ENCODE measurements at regions not wholly inside any gene's neighbourhood (a gene's known extent, or its start where the extent isn't known, plus 50 kb on each side); places are given as distances from the start of the nearest gene placed in this dataset.

DNA sequence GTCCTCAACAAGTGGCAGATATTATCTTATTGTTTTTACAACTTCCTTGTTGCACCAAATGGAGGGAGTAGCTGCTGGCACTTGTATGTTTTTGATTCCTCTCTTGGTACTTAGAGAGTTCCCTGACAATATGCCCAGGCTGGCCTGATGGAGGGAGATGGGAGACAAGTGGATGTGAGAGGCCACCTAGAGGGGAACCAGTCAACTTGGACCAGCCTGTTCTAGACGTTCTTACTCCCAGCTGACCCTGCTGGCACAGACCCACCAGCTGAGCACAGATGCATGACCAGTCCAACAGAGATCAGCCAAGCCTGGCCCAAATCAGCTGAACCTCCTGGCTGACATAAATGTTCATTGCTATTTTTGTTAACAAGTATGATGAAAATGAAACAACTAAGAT, 60.9 kb upstream of the GDNF start:
- DNase-seq = no peak

DNA sequence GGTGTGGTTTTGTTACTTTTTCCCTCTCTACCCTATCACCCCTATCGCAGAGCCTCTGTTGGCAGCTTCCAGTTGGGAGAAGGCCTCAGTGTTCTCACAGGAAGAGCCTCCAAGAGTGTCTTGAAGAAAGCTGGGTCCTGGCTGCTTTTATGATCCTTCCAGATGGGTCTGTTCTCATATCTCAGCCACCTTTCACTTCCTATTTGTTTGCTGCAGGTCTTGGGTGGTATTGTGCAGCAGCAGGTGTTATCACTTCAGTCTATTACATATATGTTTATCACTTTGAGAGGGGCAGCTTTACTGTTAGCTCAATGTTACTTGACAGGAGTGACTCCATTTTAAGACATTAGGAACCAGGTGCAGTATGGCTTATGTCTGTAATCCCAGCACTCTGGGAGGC, 59.2 kb upstream of the GDNF start:
- no peak for DNase-seq

DNA sequence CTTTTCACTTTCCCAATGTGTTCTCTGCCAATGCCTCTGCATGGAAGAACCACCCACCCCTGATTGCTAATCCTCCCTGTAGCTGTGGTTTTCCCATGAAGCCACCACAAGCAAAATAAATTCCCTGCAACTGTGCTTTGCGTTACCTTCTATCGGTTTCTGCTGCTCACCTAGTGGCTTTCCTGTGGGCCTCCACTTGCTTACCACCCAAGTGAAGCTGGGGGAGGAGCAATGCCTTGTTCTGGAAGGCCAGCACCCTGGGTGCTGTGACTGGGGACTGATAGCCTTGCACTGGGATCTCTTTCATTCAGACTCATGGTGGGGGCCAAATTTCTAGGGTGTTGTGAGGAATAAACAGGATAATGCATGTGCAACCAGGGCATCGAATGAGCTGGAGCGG, 56.3 kb upstream of the GDNF start:
- DNase-seq = no peak

DNA sequence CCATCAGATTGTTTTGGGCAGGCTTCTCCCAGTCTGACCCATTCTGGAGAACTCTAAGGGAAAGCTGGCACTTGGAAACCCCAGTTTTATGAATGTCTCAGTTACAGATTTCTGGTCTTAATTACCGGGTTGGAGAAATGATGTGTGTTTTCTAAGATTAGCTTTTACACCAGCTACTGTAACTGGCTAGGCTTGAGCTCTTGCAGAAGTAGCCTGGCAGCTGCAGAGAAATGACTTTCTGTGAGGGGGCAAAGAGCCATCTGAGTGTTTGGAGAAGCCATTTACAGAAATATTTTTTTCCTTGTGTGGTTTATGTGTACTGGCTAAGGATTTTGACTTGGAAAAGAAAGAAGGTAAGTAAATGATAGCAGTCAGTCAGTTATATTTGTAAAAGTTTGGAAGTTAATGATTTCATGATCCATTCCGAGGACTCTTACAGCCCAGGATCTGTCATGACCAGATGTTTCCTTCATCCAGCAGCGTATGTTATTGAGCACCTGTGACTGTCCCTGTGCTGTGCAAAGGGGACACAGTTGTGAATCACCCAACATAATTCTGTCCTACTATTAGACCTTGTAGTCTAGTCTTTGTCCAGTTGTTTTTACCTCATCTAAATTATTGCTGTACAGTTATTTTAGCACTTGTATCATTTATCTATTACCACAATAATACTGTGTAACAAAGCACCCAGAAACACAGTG, 53.7 kb upstream of the GDNF start:
- no peak for DNase-seq

DNA sequence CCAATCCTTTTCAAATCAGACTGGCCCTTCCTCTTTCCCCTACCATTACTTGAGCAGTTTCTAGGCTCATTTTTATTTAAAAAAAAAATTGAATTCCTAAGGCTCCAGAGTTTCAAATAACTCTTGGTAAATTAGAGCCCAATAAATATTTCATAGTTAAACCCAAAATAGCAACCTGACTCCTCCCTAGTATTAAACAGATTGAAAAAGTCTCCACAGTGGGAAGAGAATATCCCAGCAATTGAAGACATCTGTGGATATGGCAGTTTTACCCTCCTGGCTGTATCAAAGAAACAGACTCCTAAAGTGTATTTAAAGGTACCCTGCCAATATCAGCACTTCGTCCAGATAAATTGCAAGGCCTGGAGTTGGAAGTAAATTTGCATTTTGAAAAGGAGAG, 52.7 kb upstream of the GDNF start:
- no peak for DNase-seq

DNA sequence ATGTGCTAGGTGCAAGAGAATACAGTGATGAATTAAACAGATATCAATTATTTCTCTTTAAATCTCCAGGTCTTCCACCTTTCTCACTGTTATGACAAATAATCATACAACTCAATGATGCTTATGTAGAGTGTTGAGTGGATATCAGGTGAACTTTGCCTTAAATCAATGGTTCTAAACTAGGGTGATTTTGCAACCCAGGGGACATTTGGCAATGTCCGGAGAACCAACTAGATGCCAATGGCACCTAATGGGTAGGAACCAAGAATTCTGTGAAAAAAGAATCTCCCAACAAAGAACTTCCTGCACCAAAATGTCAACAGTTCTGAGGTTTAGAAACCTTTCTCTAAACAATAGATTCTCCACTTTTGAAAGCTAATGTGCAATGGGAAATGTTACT, 52.0 kb upstream of the GDNF start:
- DNase-seq = no peak

DNA sequence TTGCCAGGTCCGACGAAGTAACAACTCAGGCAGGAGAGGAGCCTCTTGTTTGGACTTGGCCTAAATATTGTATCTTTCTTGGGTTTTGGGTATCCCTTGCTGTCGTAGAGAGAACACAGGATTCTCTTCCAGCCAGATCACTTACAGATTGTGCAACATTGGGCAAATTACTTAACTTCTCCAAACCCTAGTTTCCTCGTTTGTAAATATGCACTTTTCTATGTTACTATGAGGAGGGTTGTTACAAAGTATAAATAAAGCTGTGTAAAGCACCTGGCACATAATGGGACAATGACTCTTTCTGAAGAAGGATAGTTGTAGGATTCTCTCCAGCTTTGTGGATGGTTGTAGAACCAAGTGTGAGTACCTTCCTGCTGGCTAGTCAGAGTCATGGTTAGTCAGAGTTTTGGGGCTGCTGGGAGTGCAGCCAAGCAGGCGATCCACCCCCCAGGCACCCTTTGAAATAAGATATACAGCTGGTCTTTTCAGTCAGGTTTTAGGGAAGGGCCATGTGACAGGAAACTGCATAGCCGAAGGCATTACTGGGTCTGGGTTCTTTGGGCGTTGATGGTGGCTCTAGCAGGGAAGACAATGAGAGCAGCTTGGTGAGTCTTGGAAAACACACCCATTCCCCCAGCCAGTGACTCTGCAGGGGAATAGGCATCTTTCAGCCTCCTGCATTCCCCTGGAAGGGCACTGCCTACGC, 49.9 kb upstream of the GDNF start:
- no peak for DNase-seq

Measured in activated CD4-positive, alpha-beta T cell treated with anti-CD3 and anti-CD28 coated beads, Interleukin-10, Interleukin-2, amounts not matched to agents 100 ng/mL and 50 ng/mL, durations not matched to agents 16 hours and 8 hours (primary cell).